T-cell (primary cell): ENCODE measurements at regions not wholly inside any gene's neighbourhood (a gene's known extent, or its start where the extent isn't known, plus 50 kb on each side); places are given as distances from the start of the nearest gene placed in this dataset.

ENCODE experiments used
- ATAC-seq, 4 experiments: fragments of 200-7000 bp in 3 of 4; fragments of 150-1000 bp in 1 of 4; cut with Tn5 transposase; replicated peaks in 1 of 4; 1 replicate in 3 of 4; 2 replicates in 1 of 4; pipeline ENCODE4 v1.10.0; 2021; ENCODE audit warnings: moderate library complexity in 3 of 4, mild to moderate bottlenecking in 2 of 4, moderate number of reproducible peaks in 1 of 4
- CTCF ChIA-PET, 2 donors: fragments of 300-600 bp; sonication (Branson Sonifier 250); formaldehyde crosslinking; loops; one replicate each; lab custom pipeline; 2022; ENCODE audit warnings: antibody characterized with exemption in 2 of 2; lab: Charles Lee
- POLR2A ChIA-PET, 2 donors: fragments of 300-600 bp; sonication (Branson Sonifier 250); formaldehyde crosslinking; loops; one replicate each; lab custom pipeline; 2022; ENCODE audit warnings: antibody characterized with exemption in 2 of 2; lab: Charles Lee
- DNase-seq, 35 experiments: peaks; one replicate each; pipeline versions ENCODE4 v3.0.0 to v3.0.0-alpha.2; 2013 to 2023
- H3K27ac ChIP-seq: one replicate; pipeline ENCODE4 v1.5.1; 2013; ENCODE audit warnings: low read length
- H3K27me3 ChIP-seq, 2 experiments: replicated peaks in 1 of 2; 1 replicate in 1 of 2; 2 replicates in 1 of 2; pipeline versions ENCODE4 v1.6.1 to v1.7.0; 2013; ENCODE audit warnings: low read length in 1 of 2, mixed read lengths in 1 of 2; ENCODE audit not compliant: control insufficient read depth in 2 of 2, insufficient read depth in 2 of 2; ENCODE audit errors: extremely low read depth in 1 of 2
- H3K36me3 ChIP-seq, 2 donors: 1 replicate in 1 of 2; 2 replicates in 1 of 2; pipeline versions ENCODE4 v1.6.1 to v1.7.0; 2013; ENCODE audit warnings: low read length in 1 of 2; ENCODE audit not compliant: control insufficient read depth in 2 of 2, insufficient read depth in 1 of 2; ENCODE audit errors: extremely low read depth in 1 of 2
- H3K4me1 ChIP-seq, 2 experiments: 1 replicate in 1 of 2; 2 replicates in 1 of 2; pipeline versions ENCODE4 v1.6.1 to v1.7.0; 2013; ENCODE audit warnings: low read length in 2 of 2, mixed read lengths in 1 of 2; ENCODE audit not compliant: insufficient read depth in 2 of 2, control insufficient read depth in 1 of 2; ENCODE audit errors: extremely low read depth in 1 of 2
- H3K4me3 ChIP-seq, 2 donors: 1 replicate in 1 of 2; 2 replicates in 1 of 2; pipeline versions ENCODE4 v1.5.1 to v1.7.0; 2013; ENCODE audit warnings: mild to moderate bottlenecking in 2 of 2, low read length in 1 of 2, moderate library complexity in 1 of 2; ENCODE audit not compliant: control insufficient read depth in 1 of 2; ENCODE audit errors: extremely low read depth in 1 of 2
- H3K9me3 ChIP-seq: 2 replicates; pipeline ENCODE4 v1.7.0; 2013
- H3K27ac Mint-ChIP-seq, 2 donors: one replicate each; pipeline ENCODE4 v1.8.0; 2020 to 2021; ENCODE audit warnings: mild to moderate bottlenecking in 2 of 2, mixed read lengths in 2 of 2
- H3K27me3 Mint-ChIP-seq, 2 donors: one replicate each; pipeline ENCODE4 v1.8.0; 2021 to 2022; ENCODE audit warnings: mixed read lengths in 2 of 2
- H3K36me3 Mint-ChIP-seq: one replicate; pipeline ENCODE4 v1.8.0; 2021; ENCODE audit warnings: mixed read lengths
- H3K4me1 Mint-ChIP-seq, 3 donors: one replicate each; pipeline ENCODE4 v1.8.0; 2020 to 2022; ENCODE audit warnings: mixed read lengths in 3 of 3, mild to moderate bottlenecking in 1 of 3
- H3K4me3 Mint-ChIP-seq, 3 donors: one replicate each; pipeline ENCODE4 v1.8.0; 2020 to 2022; ENCODE audit warnings: mild to moderate bottlenecking in 3 of 3, mixed read lengths in 3 of 3, moderate library complexity in 3 of 3
- H3K9me3 Mint-ChIP-seq, 3 donors: one replicate each; pipeline ENCODE4 v1.8.0; 2020 to 2022; ENCODE audit warnings: mixed read lengths in 3 of 3
- WGBS: methylation state at CpG from one replicate; pipeline ENCODE4 v1.1.5; 2013; ENCODE audit warnings: missing lambda C conversion rate; ENCODE audit not compliant: insufficient coverage; 5-methylcytosine and 5-hydroxymethylcytosine counted together

GRCh38 chr18:51654488-51655326, 457.2 kb upstream of the MEX3C start:
- Mint-ChIP-seq H3K4me3 (no peak overlapping the region), H3K4me1 (no peaks in the 10 kb centered on the region), H3K36me3 (no peaks in the 10 kb centered on the region), H3K9me3 (no peaks in the 10 kb centered on the region), H3K27me3 (peaks cover 12 to 17% of the 10 kb centered on the region in 2 donors), H3K27ac (no peak overlapping the region)
- DNase-seq (no peak), ATAC-seq (no peak)
- Histone ChIP-seq H3K4me3 (no peak overlapping the region), H3K27ac (no peak overlapping the region), H3K27me3 (peaks cover 0 to 12% of the 10 kb centered on the region in 2 experiments), H3K4me1 (no peaks in the 10 kb centered on the region), H3K36me3 (no peaks in the 10 kb centered on the region), H3K9me3 (no peaks in the 10 kb centered on the region)
- WGBS = 45% methylated on average over 8 of the region's 10 CpGs
- ChIA-PET POLR2A (no interaction called here), CTCF (no interaction called here)

- H3K27ac Mint-ChIP-seq = no peak overlapping the region
- no peaks in the 10 kb centered on the region for H3K9me3 Mint-ChIP-seq
- DNase-seq (no peak), ATAC-seq (no peak)
- H3K27me3 Mint-ChIP-seq = peaks cover 17% of the 10 kb centered on the region in 2 donors
- H3K36me3 Mint-ChIP-seq = no peaks in the 10 kb centered on the region
- Histone ChIP-seq H3K27ac (no peak overlapping the region), H3K9me3 (no peaks in the 10 kb centered on the region), H3K27me3 (peaks cover 0 to 12% of the 10 kb centered on the region in 2 experiments), H3K4me1 (no peaks in the 10 kb centered on the region), H3K4me3 (no peak overlapping the region), H3K36me3 (no peaks in the 10 kb centered on the region)
- WGBS = 50% methylated on average over 2 of the region's 2 CpGs
- CTCF ChIA-PET = no interaction called here
- POLR2A ChIA-PET = no interaction called here
- no peaks in the 10 kb centered on the region for H3K4me1 Mint-ChIP-seq
- no peak overlapping the region for H3K4me3 Mint-ChIP-seq
These were observed 457.8 kb upstream of the MEX3C start for GRCh38 chr18:51655327-51655698.

GRCh38 chr18:51656249-51656648, 458.8 kb upstream of the MEX3C start:
- Histone ChIP-seq H3K9me3 (no peaks in the 10 kb centered on the region), H3K36me3 (no peaks in the 10 kb centered on the region), H3K27ac (no peak overlapping the region), H3K4me1 (no peaks in the 10 kb centered on the region), H3K4me3 (no peak overlapping the region), H3K27me3 (peaks cover 0 to 12% of the 10 kb centered on the region in 2 experiments)
- H3K27me3 Mint-ChIP-seq = peaks cover 12 to 17% of the 10 kb centered on the region in 2 donors
- ChIA-PET POLR2A (no interaction called here), CTCF (no interaction called here)
- H3K27ac Mint-ChIP-seq = no peak overlapping the region
- no peaks in the 10 kb centered on the region for H3K9me3 Mint-ChIP-seq
- H3K4me3 Mint-ChIP-seq = no peak overlapping the region
- DNase-seq (no peak), ATAC-seq (no peak)
- 88% methylated on average over 1 of the region's 12 CpGs for WGBS
- no peaks in the 10 kb centered on the region for H3K36me3 Mint-ChIP-seq
- no peaks in the 10 kb centered on the region for H3K4me1 Mint-ChIP-seq

GRCh38 chr18:51658436-51658835, 461.0 kb upstream of the MEX3C start:
- Histone ChIP-seq H3K36me3 (no peaks in the 10 kb centered on the region), H3K4me1 (no peaks in the 10 kb centered on the region), H3K27me3 (peaks cover 0 to 9% of the 10 kb centered on the region in 2 experiments), H3K27ac (no peak overlapping the region), H3K9me3 (no peaks in the 10 kb centered on the region), H3K4me3 (no peak overlapping the region)
- ChIA-PET POLR2A (no interaction called here), CTCF (no interaction called here)
- 67% methylated on average over 2 of the region's 4 CpGs for WGBS
- Mint-ChIP-seq H3K36me3 (no peaks in the 10 kb centered on the region), H3K4me1 (no peaks in the 10 kb centered on the region), H3K27me3 (peaks cover 8 to 19% of the 10 kb centered on the region in 2 donors), H3K4me3 (no peak overlapping the region), H3K27ac (no peak overlapping the region), H3K9me3 (no peaks in the 10 kb centered on the region)
- DNase-seq (no peak), ATAC-seq (no peak)

- 48% methylated on average over 2 of the region's 3 CpGs for WGBS
- Histone ChIP-seq H3K4me1 (no peaks in the 10 kb centered on the region), H3K36me3 (no peaks in the 10 kb centered on the region), H3K27ac (no peak overlapping the region), H3K27me3 (peaks cover 0 to 3% of the 10 kb centered on the region in 2 experiments), H3K9me3 (no peaks in the 10 kb centered on the region), H3K4me3 (no peak overlapping the region)
- CTCF ChIA-PET = no interaction called here
- Mint-ChIP-seq H3K36me3 (no peaks in the 10 kb centered on the region), H3K4me3 (no peak overlapping the region), H3K27ac (no peak overlapping the region), H3K4me1 (no peaks in the 10 kb centered on the region), H3K27me3 (peaks cover 4 to 26% of the 10 kb centered on the region in 2 donors), H3K9me3 (no peaks in the 10 kb centered on the region)
- DNase-seq (no peak), ATAC-seq (no peak)
- POLR2A ChIA-PET = no interaction called here
These were observed 462.3 kb upstream of the MEX3C start for GRCh38 chr18:51659781-51660180.

- Mint-ChIP-seq H3K27me3 (peaks cover 5 to 27% of the 10 kb centered on the region in 2 donors), H3K36me3 (no peaks in the 10 kb centered on the region), H3K27ac (no peak overlapping the region), H3K4me3 (no peak overlapping the region), H3K9me3 (no peaks in the 10 kb centered on the region), H3K4me1 (no peaks in the 10 kb centered on the region)
- Histone ChIP-seq H3K4me1 (no peaks in the 10 kb centered on the region), H3K27ac (no peak overlapping the region), H3K27me3 (no peaks in the 10 kb centered on the region), H3K4me3 (no peak overlapping the region), H3K36me3 (no peaks in the 10 kb centered on the region), H3K9me3 (no peaks in the 10 kb centered on the region)
- ATAC-seq = no peak
- DNase-seq = no peak
- ChIA-PET POLR2A (no interaction called here), CTCF (no interaction called here)
- WGBS = 50% methylated on average over 1 of the region's 2 CpGs
These were observed 462.8 kb upstream of the MEX3C start for GRCh38 chr18:51660188-51660715.
